ENCODE measurements at regions not wholly inside any gene's neighbourhood (a gene's known extent, or its start where the extent isn't known, plus 50 kb on each side); places are given as distances from the start of the nearest gene placed in this dataset.

- Histone ChIP-seq H3K4me2 (ENCODE audit: low read depth, low read length, poor library complexity, severe bottlenecking) (no peak overlapping the region), H3K36me3 (ENCODE audit: low read length) (no peaks in the 10 kb centered on the region), H3K9me2 (replicated peaks; ENCODE audit: insufficient read depth, low read length) (no peaks in the 10 kb centered on the region), H3K79me2 (ENCODE audit: insufficient read depth, low read length) (no peaks in the 10 kb centered on the region), H3K27me3 (ENCODE audit: low read length) (no peaks in the 10 kb centered on the region), H3K9ac (ENCODE audit: low read length) (no peak overlapping the region), H4K20me1 (ENCODE audit: low read depth, low read length) (no peaks in the 10 kb centered on the region), H2AFZ (ENCODE audit: low read depth, low read length, severe bottlenecking) (no peak overlapping the region), H3K27ac (ENCODE audit: low read depth, low read length) (no peak overlapping the region), H3K4me3 (ENCODE audit: insufficient read depth, low read length, poor library complexity, severe bottlenecking) (no peak overlapping the region), H3K9me3 (ENCODE audit: insufficient read depth, low read length) (no peaks in the 10 kb centered on the region), H3F3A (ENCODE audit: insufficient read depth) (no peaks in the 10 kb centered on the region)
- TF ChIP-seq EZH2phosphoT487 (conservative IDR thresholded peaks at IDR 0.05; ENCODE audit: low read length) = no peak
- TF ChIP-seq, protein P1, sequence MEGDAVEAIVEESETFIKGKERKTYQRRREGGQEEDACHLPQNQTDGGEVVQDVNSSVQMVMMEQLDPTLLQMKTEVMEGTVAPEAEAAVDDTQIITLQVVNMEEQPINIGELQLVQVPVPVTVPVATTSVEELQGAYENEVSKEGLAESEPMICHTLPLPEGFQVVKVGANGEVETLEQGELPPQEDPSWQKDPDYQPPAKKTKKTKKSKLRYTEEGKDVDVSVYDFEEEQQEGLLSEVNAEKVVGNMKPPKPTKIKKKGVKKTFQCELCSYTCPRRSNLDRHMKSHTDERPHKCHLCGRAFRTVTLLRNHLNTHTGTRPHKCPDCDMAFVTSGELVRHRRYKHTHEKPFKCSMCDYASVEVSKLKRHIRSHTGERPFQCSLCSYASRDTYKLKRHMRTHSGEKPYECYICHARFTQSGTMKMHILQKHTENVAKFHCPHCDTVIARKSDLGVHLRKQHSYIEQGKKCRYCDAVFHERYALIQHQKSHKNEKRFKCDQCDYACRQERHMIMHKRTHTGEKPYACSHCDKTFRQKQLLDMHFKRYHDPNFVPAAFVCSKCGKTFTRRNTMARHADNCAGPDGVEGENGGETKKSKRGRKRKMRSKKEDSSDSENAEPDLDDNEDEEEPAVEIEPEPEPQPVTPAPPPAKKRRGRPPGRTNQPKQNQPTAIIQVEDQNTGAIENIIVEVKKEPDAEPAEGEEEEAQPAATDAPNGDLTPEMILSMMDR (IDR thresholded peaks at IDR 0.05; ENCODE audit: insufficient read depth, low read length, poor library complexity, severe bottlenecking) = no peak
Observed at GRCh38 chr20:51327251-51327841, 215.2 kb downstream of the NFATC2 start.

DNA sequence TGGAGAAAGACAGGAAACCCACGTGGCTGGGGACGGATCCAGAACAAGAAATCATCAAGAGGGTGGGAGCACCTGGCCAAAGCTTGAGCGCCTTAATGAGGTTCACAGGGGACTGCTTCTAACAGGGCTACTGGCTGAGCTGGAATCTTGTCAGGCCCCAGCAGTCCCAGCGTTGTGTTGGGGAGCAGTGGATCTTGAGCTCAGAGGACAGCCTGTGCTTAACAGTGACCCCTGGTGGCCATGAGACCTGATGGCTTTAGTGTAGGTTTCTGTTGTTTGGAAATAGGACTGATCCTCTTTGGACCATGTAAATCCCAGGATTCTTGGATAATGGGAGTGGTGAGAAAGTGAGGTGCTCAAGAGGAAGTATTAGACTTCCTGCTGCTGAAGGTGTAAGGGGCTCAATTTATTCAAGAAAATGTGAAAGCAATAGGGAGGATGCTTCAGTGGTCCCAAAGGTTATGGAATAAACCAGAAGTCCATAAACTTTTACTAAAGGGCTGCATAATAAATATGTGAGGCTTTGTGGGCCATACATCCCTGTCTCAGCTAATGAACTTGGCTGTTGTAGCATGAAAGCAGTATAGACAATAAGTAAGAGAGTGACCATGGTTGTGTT, 216.2 kb downstream of the NFATC2 start:
- Histone ChIP-seq H3K4me2 (ENCODE audit: low read depth, low read length, poor library complexity, severe bottlenecking) (no peak overlapping the region), H3K27ac (ENCODE audit: low read depth, low read length) (no peak overlapping the region), H3K9ac (ENCODE audit: low read length) (no peak overlapping the region), H4K20me1 (ENCODE audit: low read depth, low read length) (no peaks in the 10 kb centered on the region), H3K79me2 (ENCODE audit: insufficient read depth, low read length) (no peaks in the 10 kb centered on the region), H3K36me3 (ENCODE audit: low read length) (no peaks in the 10 kb centered on the region), H3F3A (ENCODE audit: insufficient read depth) (no peaks in the 10 kb centered on the region), H3K4me3 (ENCODE audit: insufficient read depth, low read length, poor library complexity, severe bottlenecking) (no peak overlapping the region), H2AFZ (ENCODE audit: low read depth, low read length, severe bottlenecking) (no peak overlapping the region), H3K9me3 (ENCODE audit: insufficient read depth, low read length) (no peaks in the 10 kb centered on the region), H3K9me2 (replicated peaks; ENCODE audit: insufficient read depth, low read length) (no peaks in the 10 kb centered on the region), H3K27me3 (ENCODE audit: low read length) (no peaks in the 10 kb centered on the region)
- TF ChIP-seq EZH2phosphoT487 (conservative IDR thresholded peaks at IDR 0.05; ENCODE audit: low read length) = no peak
- TF ChIP-seq, protein P1 (IDR thresholded peaks at IDR 0.05; ENCODE audit: insufficient read depth, low read length, poor library complexity, severe bottlenecking) = peak; percentile 54

- Histone ChIP-seq H3K27ac (ENCODE audit: low read depth, low read length) (no peak overlapping the region), H3K4me3 (ENCODE audit: insufficient read depth, low read length, poor library complexity, severe bottlenecking) (no peak overlapping the region), H3K9me3 (ENCODE audit: insufficient read depth, low read length) (no peaks in the 10 kb centered on the region), H3K4me2 (ENCODE audit: low read depth, low read length, poor library complexity, severe bottlenecking) (no peak overlapping the region), H3K9ac (ENCODE audit: low read length) (no peak overlapping the region), H2AFZ (ENCODE audit: low read depth, low read length, severe bottlenecking) (no peak overlapping the region), H3K27me3 (ENCODE audit: low read length) (no peaks in the 10 kb centered on the region), H3F3A (ENCODE audit: insufficient read depth) (no peaks in the 10 kb centered on the region), H3K36me3 (ENCODE audit: low read length) (no peaks in the 10 kb centered on the region), H3K9me2 (replicated peaks; ENCODE audit: insufficient read depth, low read length) (no peaks in the 10 kb centered on the region), H3K79me2 (ENCODE audit: insufficient read depth, low read length) (no peaks in the 10 kb centered on the region), H4K20me1 (ENCODE audit: low read depth, low read length) (no peaks in the 10 kb centered on the region)
- no peak for TF ChIP-seq EZH2phosphoT487 (conservative IDR thresholded peaks at IDR 0.05; ENCODE audit: low read length)
- TF ChIP-seq, protein P1 (IDR thresholded peaks at IDR 0.05; ENCODE audit: insufficient read depth, low read length, poor library complexity, severe bottlenecking) = no peak
Observed at GRCh38 chr20:51322164-51322707, 220.3 kb downstream of the NFATC2 start.

Measured in SU-DHL-6 (cell line).